OCI-LY7 (cell line): ENCODE measurements at regions not wholly inside any gene's neighbourhood (a gene's known extent, or its start where the extent isn't known, plus 50 kb on each side); places are given as distances from the start of the nearest gene placed in this dataset.

ENCODE experiments used
- BruUV-seq: library from RNA; stranded (reverse); fragments of 400-500 nt; replicated peaks from 2 replicates; lab custom pipeline; 2021; lab: Mats Ljungman, UMichigan
- CTCF ChIA-PET: fragments of 300-600 bp; sonication (Branson Sonifier 250); formaldehyde crosslinking; loops from one replicate; lab custom pipeline; 2022; ENCODE audit warnings: antibody characterized with exemption; ENCODE audit not compliant: unreplicated experiment; lab: Charles Lee
- POLR2A ChIA-PET: fragments of 300-600 bp; sonication (Branson Sonifier 250); formaldehyde crosslinking; loops from one replicate; lab custom pipeline; 2022; ENCODE audit warnings: antibody characterized with exemption; lab: Charles Lee
- DNase-seq: peaks from one replicate; pipeline ENCODE4 v3.0.0-alpha.2; 2015; ENCODE audit warnings: low spot score
- H2AFZ ChIP-seq: fragments of 200-600 bp; sonication (generic), shearing (Covaris generic); 2 replicates; pipeline ENCODE4 v1.6.1; 2014; ENCODE audit warnings: mild to moderate bottlenecking, antibody characterized with exemption, low read length, moderate library complexity
- H3K27ac ChIP-seq: fragments of 200-600 bp; sonication (generic); 2 replicates; pipeline ENCODE4 v1.5.1; 2014; ENCODE audit warnings: mixed run types, low read depth, mild to moderate bottlenecking, moderate library complexity, low read length, inconsistent platforms; ENCODE audit not compliant: poor library complexity, severe bottlenecking
- H3K36me3 ChIP-seq: fragments of 200-600 bp; sonication (generic); 2 replicates; pipeline ENCODE4 v1.6.1; 2014; ENCODE audit warnings: mild to moderate bottlenecking, antibody characterized with exemption, low read length, moderate library complexity, mixed read lengths; ENCODE audit not compliant: insufficient read depth
- H3K4me1 ChIP-seq: fragments of 200-600 bp; sonication (generic); 2 replicates; pipeline ENCODE4 v1.5.1; 2014; ENCODE audit warnings: mild to moderate bottlenecking, low read length; ENCODE audit not compliant: insufficient read depth, poor library complexity, severe bottlenecking
- H3K4me2 ChIP-seq: fragments of 200-600 bp; sonication (generic); 2 replicates; pipeline ENCODE4 v1.6.1; 2014; ENCODE audit warnings: mild to moderate bottlenecking, low read length
- H3K4me3 ChIP-seq: fragments of 200-600 bp; sonication (generic); 2 replicates; pipeline ENCODE4 v1.5.1; 2014; ENCODE audit warnings: mild to moderate bottlenecking, low read depth, low read length; ENCODE audit not compliant: poor library complexity, severe bottlenecking
- H3K79me2 ChIP-seq: fragments of 200-600 bp; sonication (generic); 2 replicates; pipeline ENCODE4 v1.6.1; 2016; ENCODE audit warnings: low read depth, mild to moderate bottlenecking, low read length, moderate library complexity, mixed read lengths; ENCODE audit not compliant: insufficient read depth
- H3K9me2 ChIP-seq: fragments of 200-600 bp; sonication (generic); 2 replicates; pipeline ENCODE4 v1.6.1; 2016; ENCODE audit warnings: mild to moderate bottlenecking, low read length, mixed read lengths; ENCODE audit not compliant: insufficient read depth
- H3K9me3 ChIP-seq: fragments of 200-600 bp; sonication (generic); 2 replicates; pipeline ENCODE4 v1.6.1; 2014; ENCODE audit warnings: mild to moderate bottlenecking, mixed run types, low read length, mixed read lengths
- H4K20me1 ChIP-seq: fragments of 200-600 bp; sonication (generic); 2 replicates; pipeline ENCODE4 v1.6.1; 2014; ENCODE audit warnings: mild to moderate bottlenecking, antibody characterized with exemption, low read length, moderate library complexity, mixed read lengths; ENCODE audit not compliant: insufficient read depth
- EZH2phosphoT487 ChIP-seq: fragments of 200-600 bp; sonication (generic); IDR thresholded peaks from 2 replicates; pipeline ENCODE4 v1.6.1; 2018; ENCODE audit warnings: low read depth, borderline replicate concordance, mild to moderate bottlenecking, mixed run types, antibody characterized with exemption, low read length, moderate library complexity, mixed read lengths
- intact Hi-C: fragments of 100-400 bp; cut with micrococcal nuclease; formaldehyde crosslinking; loops from one replicate; pipeline ENCODE4 v1.10.0; 2022; ENCODE audit not compliant: unreplicated experiment
- TF ChIP-seq, protein P1 (sequence below): fragments of 200-600 bp; sonication (generic); conservative IDR thresholded peaks from 2 replicates; pipeline ENCODE4 v1.5.1; 2014; ENCODE audit warnings: mild to moderate bottlenecking, antibody characterized with exemption, low read length, moderate library complexity, mixed read lengths

- intact Hi-C loops: no loop called here
- Histone ChIP-seq H2AFZ (no peak overlapping the region), H4K20me1 (no peaks in the 10 kb centered on the region), H3K4me1 (no peaks in the 10 kb centered on the region), H3K79me2 (no peaks in the 10 kb centered on the region), H3K9me3 (no peaks in the 10 kb centered on the region), H3K9me2 (no peaks in the 10 kb centered on the region), H3K27ac (no peak overlapping the region), H3K4me2 (no peak overlapping the region), H3K4me3 (no peak overlapping the region), H3K36me3 (no peaks in the 10 kb centered on the region)
- CTCF ChIA-PET: no interaction called here
- POLR2A ChIA-PET: interaction anchor here (0.5 kb wide), 1 partner anchor 42 kb away, joined by 3 read pairs; no protein-coding TSS in a partner anchor
- no peak for TF ChIP-seq EZH2phosphoT487
- TF ChIP-seq, protein P1, sequence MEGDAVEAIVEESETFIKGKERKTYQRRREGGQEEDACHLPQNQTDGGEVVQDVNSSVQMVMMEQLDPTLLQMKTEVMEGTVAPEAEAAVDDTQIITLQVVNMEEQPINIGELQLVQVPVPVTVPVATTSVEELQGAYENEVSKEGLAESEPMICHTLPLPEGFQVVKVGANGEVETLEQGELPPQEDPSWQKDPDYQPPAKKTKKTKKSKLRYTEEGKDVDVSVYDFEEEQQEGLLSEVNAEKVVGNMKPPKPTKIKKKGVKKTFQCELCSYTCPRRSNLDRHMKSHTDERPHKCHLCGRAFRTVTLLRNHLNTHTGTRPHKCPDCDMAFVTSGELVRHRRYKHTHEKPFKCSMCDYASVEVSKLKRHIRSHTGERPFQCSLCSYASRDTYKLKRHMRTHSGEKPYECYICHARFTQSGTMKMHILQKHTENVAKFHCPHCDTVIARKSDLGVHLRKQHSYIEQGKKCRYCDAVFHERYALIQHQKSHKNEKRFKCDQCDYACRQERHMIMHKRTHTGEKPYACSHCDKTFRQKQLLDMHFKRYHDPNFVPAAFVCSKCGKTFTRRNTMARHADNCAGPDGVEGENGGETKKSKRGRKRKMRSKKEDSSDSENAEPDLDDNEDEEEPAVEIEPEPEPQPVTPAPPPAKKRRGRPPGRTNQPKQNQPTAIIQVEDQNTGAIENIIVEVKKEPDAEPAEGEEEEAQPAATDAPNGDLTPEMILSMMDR: no peak
- BruUV-seq: no TSS peak
- DNase-seq: no peak
These were observed 471.2 kb upstream of the ATXN7L3B start for GRCh38 chr12:74066476-74066875.

DNA sequence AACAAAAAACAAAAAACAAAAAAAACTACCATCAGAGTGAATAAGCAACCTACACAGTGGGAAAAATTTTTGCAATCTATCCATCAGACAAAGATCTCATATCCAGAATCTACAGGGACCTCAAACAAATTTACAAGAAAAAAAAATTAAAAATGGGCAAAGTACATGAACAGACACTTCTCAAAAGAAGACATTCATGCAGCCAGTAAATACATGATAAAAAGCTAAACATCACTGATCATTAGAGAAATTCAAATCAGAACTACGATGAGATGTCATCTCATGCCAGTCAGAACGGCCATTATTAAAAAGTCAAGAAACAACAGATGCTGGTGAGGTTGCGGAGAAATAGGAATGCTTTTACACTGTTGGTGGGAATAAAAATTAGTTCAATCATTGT, 466.5 kb upstream of the ATXN7L3B start:
- H3K27ac ChIP-seq: no peak overlapping the region
- no peak for DNase-seq
- no peak overlapping the region for H2AFZ ChIP-seq
- no peaks in the 10 kb centered on the region for H3K9me2 ChIP-seq
- CTCF ChIA-PET: no interaction called here
- H3K4me3 ChIP-seq: no peak overlapping the region
- no peaks in the 10 kb centered on the region for H3K4me1 ChIP-seq
- intact Hi-C loops: no loop called here
- POLR2A ChIA-PET: no interaction called here
- no peak for TF ChIP-seq EZH2phosphoT487
- TF ChIP-seq, protein P1: no peak
- no peaks in the 10 kb centered on the region for H4K20me1 ChIP-seq
- no peaks in the 10 kb centered on the region for H3K79me2 ChIP-seq
- H3K4me2 ChIP-seq: no peak overlapping the region
- no TSS peak for BruUV-seq
- H3K9me3 ChIP-seq: 0 out of 2 replicates have a peak, but pooled peaks cover 3% of the 10 kb centered on the region
- H3K36me3 ChIP-seq: no peaks in the 10 kb centered on the region

GRCh38 chr12:74076918-74077317, 460.7 kb upstream of the ATXN7L3B start:
- DNase-seq: no peak
- H3K9me3 ChIP-seq: 0 out of 2 replicates have a peak, but pooled peaks cover 3% of the 10 kb centered on the region
- TF ChIP-seq, protein P1: no peak
- no peak for TF ChIP-seq EZH2phosphoT487
- H3K4me2 ChIP-seq: no peak overlapping the region
- POLR2A ChIA-PET: no interaction called here
- H4K20me1 ChIP-seq: no peaks in the 10 kb centered on the region
- intact Hi-C loops: no loop called here
- H3K79me2 ChIP-seq: no peaks in the 10 kb centered on the region
- H3K4me1 ChIP-seq: no peaks in the 10 kb centered on the region
- H3K27ac ChIP-seq: no peak overlapping the region
- no peaks in the 10 kb centered on the region for H3K9me2 ChIP-seq
- H3K36me3 ChIP-seq: no peaks in the 10 kb centered on the region
- no TSS peak for BruUV-seq
- no peak overlapping the region for H3K4me3 ChIP-seq
- H2AFZ ChIP-seq: no peak overlapping the region
- CTCF ChIA-PET: no interaction called here
